ENCODE measurements at regions not wholly inside any gene's neighbourhood (a gene's known extent, or its start where the extent isn't known, plus 50 kb on each side); places are given as distances from the start of the nearest gene placed in this dataset.

DNA sequence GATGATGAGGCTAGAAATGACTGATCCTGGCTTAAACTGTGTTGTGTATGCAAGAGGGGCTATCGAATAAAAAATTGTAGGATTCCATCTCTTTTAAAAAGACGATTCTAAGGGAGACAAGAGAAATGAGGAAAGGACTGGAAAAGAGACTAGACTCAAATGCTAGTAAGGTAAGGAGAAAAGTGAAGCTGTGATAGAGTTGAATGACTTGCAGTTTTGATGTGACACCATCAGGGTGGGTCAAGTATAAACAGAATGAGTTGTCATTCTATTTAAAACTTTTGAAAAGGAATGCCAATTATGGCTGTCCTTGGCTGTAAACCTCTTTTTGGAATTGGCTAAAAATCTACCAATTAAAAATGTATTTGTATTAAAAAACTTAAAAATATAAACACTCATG lies 184.5 kb upstream of the PHF14 start:
- TF ChIP-seq, protein P1, sequence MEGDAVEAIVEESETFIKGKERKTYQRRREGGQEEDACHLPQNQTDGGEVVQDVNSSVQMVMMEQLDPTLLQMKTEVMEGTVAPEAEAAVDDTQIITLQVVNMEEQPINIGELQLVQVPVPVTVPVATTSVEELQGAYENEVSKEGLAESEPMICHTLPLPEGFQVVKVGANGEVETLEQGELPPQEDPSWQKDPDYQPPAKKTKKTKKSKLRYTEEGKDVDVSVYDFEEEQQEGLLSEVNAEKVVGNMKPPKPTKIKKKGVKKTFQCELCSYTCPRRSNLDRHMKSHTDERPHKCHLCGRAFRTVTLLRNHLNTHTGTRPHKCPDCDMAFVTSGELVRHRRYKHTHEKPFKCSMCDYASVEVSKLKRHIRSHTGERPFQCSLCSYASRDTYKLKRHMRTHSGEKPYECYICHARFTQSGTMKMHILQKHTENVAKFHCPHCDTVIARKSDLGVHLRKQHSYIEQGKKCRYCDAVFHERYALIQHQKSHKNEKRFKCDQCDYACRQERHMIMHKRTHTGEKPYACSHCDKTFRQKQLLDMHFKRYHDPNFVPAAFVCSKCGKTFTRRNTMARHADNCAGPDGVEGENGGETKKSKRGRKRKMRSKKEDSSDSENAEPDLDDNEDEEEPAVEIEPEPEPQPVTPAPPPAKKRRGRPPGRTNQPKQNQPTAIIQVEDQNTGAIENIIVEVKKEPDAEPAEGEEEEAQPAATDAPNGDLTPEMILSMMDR (IDR thresholded peaks at IDR 0.05; ENCODE audit: low read depth, low read length) = no peak
- no peak for TF ChIP-seq POLR2A (IDR thresholded peaks at IDR 0.05; ENCODE audit: extremely low read depth, insufficient read length)

Data from NB4 (cell line).